ENCODE measurements at regions not wholly inside any gene's neighbourhood (a gene's known extent, or its start where the extent isn't known, plus 50 kb on each side); places are given as distances from the start of the nearest gene placed in this dataset.

DNA sequence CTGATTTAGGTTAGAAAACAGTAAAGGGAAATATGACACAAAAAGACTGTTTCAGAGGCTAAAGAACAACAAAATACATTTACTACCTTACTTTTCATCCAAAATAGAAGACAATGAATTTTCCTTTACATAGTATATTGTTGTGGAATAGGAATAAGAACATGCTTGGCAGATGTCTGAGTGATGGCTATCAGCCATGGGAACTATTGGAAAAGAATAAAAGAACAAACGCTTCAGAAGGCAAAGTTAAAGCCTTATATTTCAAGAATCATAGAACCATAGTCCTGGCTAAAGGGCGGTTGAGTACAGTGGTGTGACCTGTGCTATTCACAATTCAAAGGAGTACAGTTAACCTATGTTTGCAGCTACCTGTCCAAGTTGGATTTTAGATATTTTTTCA, 73.9 kb upstream of the NRXN1 start:
- DNase-seq (ENCODE audit: low spot score): no peak

DNA sequence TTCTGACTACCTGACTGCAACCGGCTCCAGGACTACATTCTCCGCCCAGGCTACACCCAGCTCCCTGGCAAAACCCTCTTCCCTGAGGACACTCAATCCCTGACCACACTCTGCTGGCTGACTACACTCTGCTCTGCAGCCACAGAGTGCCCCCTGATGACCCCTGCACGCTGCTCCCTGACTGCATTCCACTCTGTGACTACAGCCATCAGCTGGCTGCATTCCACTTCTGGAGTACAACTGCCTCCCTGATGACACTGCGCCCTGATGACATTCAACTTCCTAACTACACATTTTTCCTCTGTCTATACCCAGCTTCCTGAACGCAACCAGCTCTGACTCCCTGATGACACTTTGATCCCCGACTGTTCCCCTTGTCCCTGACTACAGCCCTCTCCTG, 71.3 kb upstream of the NRXN1 start:
- no peak for DNase-seq (ENCODE audit: low spot score)

DNA sequence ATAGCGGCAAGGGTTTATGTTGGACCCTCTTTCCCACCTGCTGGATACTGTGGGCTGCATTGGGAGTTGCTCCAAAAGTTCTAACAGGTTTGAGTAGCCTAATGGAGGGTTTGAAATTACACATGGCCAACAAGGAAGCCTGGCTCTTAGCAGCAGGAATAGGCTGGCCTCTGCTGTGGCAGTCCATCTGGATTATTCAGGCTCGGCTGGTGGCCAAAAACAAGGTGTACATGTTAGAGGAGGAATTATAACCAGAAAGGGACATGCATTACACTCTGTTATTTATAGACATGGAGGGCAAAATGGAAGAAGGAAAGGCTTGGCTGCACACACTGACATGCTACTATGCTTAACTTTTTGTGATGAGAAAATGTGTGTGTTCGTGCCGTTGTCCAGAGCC, 61.1 kb upstream of the NRXN1 start:
- no peak for DNase-seq (ENCODE audit: low spot score)

DNA sequence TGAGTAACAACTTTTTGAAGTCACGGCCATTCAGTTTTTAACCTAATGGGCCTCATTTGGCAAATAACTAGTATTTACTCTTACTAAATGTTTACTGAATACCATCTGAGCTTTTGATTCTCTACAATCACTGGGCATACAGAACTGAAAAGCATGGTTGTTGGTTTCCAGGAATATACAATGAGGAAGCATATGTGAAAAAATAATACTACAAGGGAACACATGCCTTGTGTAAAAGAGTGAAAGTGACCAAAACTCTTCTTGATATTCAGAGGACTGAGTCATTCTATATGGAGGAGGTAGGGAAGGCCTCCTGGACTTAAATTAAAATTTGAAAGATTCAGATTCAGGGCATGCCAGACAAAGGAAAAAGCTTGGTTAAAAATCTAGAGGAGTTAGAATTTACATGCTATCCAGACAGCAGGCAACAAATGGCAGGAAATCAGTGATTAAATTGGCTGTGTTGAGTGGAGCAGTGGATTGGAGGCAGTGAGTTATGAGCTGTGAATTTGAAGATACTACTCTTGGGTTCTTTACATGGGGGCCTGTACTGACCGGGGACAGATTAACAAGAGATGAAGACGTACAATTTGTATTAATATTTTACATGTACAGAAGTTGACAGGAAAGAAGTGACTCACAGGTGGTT, 53.6 kb upstream of the NRXN1 start:
- DNase-seq (ENCODE audit: low spot score): no peak

DNA sequence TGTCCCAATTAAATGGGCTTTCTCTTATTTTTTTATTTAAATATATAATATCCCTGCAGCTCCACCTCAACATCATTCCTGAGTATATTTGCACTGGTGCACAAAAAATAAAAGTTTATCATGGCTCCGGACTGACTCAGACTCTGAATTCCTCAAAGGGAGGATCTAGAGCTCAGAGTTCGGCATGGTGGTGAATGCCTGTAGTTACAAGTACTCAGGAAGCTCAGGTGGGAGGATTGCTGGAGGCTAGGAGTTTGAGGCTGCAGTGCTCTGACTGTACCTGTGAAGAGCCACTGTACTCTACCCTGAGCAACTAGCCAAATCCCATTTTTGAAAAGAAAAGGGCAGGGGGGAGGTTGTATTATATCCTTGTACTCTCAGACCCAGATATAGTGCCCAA, 52.8 kb upstream of the NRXN1 start:
- no peak for DNase-seq (ENCODE audit: low spot score)
